HG03039 (cell line): ENCODE measurements at regions not wholly inside any gene's neighbourhood (a gene's known extent, or its start where the extent isn't known, plus 50 kb on each side); places are given as distances from the start of the nearest gene placed in this dataset.
"Not testable (repeated sequence)": the region's sequence is repeated elsewhere in the genome, so short reads cannot be mapped to it uniquely, and the experiment has no call there.

Experiments used
- ATAC-seq: cut with Tn5 transposase; IDR thresholded peaks from one replicate; pipeline ENCODE4 v1.9.1; 2021; ENCODE audit warnings: mild to moderate bottlenecking, moderate library complexity; ENCODE audit not compliant: unreplicated experiment

DNA sequence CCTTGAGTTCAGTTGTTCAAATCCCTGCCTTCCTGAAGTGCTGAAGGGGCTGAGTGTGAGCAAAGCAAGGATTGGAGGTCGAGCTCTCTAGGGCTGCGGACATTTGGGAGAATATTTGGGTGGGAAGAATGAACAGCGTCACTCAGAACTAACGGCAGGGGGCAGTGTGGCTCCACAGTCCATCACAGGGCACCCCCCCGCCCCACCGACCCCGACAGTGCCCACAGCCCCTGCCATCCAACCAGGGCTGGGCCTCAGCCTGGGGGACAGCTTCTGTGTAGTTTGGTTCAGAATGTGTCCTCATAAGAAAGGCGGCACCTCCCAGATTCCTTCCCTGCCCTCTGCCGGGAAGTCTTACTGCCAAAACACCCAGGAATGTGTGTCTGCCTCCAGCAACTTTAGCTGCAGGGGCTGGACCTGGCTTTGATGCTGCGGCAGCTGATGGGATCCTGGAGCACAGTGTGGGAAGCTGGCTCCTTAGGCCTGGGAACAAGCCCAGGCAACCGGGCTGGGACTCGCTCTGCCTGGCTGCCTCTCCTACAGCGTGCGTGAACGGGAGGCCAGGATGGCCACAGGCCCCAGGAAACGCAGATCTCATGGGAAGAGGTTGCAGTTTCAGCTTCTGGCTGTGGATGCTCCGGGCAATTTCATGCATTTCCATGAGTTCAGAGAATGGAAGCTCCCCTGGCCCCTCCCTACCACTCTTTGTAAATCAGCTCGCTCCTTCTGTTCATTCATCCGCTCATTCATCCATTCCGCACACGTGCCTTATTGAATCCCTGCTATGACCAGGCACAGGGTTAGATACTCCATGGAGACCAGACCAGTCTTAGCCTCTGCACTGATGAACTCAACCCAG lies 104.9 kb upstream of the TMPRSS2 start:
- no peak for ATAC-seq

- ATAC-seq: no peak
Measured at GRCh38 chr21:41611966-41612606, 104.1 kb upstream of the TMPRSS2 start.

DNA sequence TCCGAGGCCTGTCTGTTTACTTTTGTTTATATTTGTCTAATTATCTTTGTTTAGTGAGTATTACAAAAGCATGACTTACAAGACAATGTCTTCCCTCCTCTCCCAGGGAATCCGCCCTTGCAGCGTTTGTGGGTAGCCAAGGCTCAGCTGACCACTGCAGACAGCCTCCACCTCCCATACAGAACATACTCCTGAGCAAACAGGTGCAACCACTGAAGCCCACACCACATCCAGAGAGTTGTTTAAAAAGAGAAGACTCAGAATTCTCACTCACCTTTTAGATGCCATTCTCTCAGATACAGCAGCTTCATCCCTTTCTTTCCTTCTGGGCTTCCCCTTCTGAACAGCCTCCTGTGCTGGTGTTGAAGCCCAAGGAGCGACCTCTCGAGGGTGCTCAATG lies 103.5 kb upstream of the TMPRSS2 start:
- no peak for ATAC-seq

DNA sequence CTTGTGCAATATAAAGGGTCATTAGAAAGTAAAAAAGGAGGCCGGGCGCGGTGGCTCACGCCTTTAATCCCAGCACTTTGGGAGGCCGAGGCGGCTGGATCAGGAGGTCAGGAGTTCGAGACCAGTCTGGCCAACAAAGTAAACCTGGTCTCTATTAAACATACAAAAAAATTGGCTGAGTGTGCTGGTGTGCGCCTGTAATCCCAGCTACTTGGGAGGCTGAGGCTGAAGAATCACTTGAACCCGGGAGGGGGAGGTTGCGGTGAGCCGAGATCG lies 102.8 kb upstream of the TMPRSS2 start:
- ATAC-seq: not testable (repeated sequence)

DNA sequence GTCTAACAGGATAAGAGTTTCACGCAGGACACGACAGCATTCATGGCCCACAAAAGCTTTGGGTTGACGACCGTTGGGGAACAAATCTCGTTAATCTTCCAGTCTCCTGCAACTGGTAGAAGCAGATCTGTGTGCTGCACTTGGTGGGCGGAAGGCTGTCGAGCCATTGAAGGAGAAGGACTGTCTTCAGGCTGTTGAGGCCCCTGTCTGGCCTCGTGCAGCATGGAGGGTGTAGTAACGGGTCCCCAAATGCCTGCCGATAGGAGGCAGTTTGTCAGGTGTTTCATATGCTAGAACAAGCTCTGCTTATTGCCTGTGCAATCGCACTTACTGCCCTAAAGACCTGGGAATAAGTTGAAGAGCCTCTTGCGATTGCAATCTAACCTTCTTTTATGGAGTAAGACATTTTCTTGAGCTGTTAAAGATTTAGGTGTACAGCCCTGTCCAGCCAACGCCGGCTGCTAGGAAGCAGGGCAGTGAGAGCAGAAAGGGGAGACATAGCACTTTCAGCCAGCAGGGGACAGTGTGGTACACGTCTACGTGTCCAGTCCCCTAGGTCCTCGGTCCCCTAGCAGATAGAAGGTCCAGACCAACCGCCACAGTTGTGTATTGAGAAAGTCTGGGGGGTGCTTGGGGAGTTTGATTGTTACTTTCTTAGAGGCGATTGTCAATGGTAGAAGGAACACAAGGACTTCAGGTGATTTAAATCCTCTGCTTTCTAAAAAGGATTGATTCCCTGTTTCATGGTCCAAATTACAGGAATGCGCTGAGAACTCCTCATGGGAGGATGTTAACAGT lies 102.3 kb upstream of the TMPRSS2 start:
- no peak for ATAC-seq

DNA sequence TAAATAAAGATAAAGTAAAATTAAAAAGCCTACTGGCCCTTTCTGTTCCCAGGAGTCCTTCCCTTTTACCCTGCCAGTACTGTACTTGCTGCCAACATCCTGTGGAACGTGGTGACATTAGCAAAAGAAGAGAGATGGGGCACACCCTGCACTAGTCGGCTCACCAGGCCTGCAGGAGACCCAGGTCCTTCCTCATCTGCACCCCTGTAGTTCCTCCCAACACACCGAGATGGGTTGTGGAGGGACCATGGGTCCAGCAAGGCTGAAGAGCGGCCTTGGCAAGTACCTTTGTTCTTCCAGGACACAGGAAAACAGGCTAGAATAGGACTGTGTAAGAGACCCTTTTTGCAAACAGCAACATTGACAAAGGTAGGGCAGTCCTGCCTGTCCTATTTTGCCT lies 98.7 kb upstream of the TMPRSS2 start:
- no peak for ATAC-seq

- no peak for ATAC-seq
Measured at GRCh38 chr21:41605934-41606285, 98.0 kb upstream of the TMPRSS2 start.

GRCh38 chr21:41605178-41605933 lies 97.4 kb upstream of the TMPRSS2 start:
- ATAC-seq: no peak

DNA sequence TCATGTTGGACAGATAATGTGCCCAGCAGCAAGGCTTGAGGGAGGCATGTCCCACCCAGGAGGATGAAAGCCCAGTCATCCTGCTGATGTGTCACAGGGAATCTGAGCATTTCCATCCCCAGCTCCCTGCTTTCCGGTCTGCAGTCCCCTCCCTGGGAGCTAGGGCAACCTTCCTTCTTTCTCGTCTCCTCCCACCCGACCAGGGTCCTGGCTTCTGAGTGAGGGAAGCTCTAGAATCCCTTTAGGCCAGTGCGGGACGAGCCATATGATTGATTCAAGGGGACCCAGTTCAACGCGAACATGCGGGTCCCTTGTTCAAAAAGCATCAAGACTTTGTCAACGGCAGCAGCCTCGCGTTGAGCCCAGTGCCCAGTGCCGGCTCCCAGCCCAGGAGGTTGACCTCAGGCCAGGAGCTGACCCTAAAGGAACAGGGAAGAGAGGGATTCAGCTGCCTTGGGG lies 96.7 kb upstream of the TMPRSS2 start:
- no peak for ATAC-seq

- no peak for ATAC-seq
Measured at GRCh38 chr21:41603476-41603875, 95.5 kb upstream of the TMPRSS2 start.

GRCh38 chr21:41602531-41602930 lies 94.6 kb upstream of the TMPRSS2 start:
- ATAC-seq: no peak

GRCh38 chr21:41601573-41602368 lies 93.8 kb upstream of the TMPRSS2 start:
- ATAC-seq: no peak

DNA sequence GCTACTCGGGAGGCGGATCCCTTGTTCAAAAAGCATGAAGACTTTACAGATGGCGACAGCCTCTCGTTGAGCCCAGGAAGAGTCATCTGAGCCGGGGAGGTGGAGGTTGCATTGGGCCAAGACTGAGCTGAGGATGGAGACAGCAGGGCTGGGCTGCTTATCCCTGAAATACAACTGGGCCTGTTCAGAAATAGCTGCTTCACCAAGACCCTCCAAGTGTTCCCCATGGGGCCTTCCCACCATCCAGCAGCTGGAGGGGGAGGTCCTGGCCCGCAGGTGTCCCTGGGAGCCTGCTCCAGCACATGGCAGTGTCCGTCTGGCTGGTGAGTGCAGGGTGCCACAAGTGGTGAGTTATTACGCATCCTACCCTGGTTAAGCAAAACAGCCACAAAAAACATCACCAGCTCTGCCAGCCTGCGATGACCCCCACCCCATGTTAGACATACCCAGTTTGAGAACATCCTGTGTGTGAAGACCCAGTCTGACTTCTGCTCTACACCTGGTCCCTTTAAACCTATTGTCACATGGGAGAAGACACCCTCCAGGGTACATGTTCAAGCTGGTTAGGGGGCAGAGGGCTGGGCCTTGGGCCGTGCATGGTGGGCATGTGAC lies 93.1 kb upstream of the TMPRSS2 start:
- no peak for ATAC-seq

DNA sequence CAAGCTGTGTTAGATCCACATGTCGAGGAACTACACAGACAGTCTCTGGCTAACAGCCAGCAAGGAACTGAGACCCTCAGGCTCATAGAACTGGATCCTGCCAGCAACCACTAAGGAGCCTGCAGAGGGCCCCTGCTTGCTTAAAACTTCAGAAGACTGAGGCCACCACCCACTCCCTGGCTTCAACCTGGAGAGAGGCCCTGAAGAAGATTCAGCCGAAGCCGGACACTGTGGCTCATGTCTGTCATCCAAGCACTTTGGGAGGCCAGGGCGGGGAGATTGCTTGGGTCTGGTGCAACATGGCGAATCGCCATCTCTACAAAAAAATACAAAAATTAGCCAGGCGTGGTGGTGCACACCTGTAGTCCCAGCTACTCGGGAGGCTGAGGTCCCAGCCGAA lies 92.6 kb upstream of the TMPRSS2 start:
- no peak for ATAC-seq

DNA sequence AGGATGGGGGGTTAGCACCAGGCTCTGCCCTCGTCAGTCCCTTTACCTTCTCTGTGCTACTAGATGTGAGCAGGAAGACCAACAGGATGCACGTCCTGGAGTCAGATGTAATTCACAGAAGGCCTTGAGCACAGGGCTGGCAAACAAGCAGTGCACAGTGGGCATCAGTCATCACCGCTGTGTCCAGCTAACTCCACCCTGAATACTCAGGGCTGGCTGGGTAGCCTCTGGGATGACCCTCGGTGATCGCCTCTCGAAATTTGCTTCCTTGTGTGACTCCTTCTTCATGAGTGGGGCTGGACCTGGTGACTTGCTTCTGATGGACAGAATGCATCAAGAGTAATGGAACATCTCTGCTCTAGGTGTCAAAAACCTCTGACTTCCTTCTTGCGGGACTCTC lies 92.2 kb upstream of the TMPRSS2 start:
- no peak for ATAC-seq

GRCh38 chr21:41598561-41599431 lies 90.8 kb upstream of the TMPRSS2 start:
- ATAC-seq: no peak

DNA sequence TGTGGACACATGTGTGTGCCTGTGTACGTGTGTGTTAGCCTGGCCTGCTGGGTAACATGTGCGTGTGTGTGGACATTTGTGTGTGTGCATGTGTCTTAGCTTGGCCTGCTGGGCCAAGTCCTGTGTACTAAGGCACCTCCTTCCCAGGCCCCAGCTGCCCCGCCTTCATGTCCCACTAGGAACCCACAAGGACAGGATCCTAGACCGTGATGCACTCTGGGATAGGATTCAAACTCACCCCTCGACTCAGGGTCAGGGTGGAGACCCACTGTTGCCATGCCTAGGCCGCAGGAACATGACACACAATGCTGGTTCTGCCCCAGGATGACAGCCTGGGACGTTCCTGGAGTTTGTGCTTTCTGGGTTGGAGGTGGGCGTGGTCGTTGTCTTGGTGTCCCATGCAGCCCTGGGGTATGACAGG lies 89.9 kb upstream of the TMPRSS2 start:
- ATAC-seq: no peak

- no peak for ATAC-seq
Measured at GRCh38 chr21:41597227-41597626, 89.3 kb upstream of the TMPRSS2 start.
